ENCODE measurements at regions not wholly inside any gene's neighbourhood (a gene's known extent, or its start where the extent isn't known, plus 50 kb on each side); places are given as distances from the start of the nearest gene placed in this dataset.

- TF ChIP-seq, protein P1, sequence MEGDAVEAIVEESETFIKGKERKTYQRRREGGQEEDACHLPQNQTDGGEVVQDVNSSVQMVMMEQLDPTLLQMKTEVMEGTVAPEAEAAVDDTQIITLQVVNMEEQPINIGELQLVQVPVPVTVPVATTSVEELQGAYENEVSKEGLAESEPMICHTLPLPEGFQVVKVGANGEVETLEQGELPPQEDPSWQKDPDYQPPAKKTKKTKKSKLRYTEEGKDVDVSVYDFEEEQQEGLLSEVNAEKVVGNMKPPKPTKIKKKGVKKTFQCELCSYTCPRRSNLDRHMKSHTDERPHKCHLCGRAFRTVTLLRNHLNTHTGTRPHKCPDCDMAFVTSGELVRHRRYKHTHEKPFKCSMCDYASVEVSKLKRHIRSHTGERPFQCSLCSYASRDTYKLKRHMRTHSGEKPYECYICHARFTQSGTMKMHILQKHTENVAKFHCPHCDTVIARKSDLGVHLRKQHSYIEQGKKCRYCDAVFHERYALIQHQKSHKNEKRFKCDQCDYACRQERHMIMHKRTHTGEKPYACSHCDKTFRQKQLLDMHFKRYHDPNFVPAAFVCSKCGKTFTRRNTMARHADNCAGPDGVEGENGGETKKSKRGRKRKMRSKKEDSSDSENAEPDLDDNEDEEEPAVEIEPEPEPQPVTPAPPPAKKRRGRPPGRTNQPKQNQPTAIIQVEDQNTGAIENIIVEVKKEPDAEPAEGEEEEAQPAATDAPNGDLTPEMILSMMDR (IDR thresholded peaks at IDR 0.05; ENCODE audit: insufficient read depth, low read depth, low read length) = peak; percentile 71
- TF ChIP-seq EZH2 (IDR thresholded peaks at IDR 0.05; ENCODE audit: insufficient read depth, low read length) = no peak
Measured at GRCh38 chr21:25350056-25350455, 257.2 kb downstream of the MRPL39 start.

Data from astrocyte (in vitro differentiated cells and primary cell).